ENCODE measurements at regions not wholly inside any gene's neighbourhood (a gene's known extent, or its start where the extent isn't known, plus 50 kb on each side); places are given as distances from the start of the nearest gene placed in this dataset.

DNA sequence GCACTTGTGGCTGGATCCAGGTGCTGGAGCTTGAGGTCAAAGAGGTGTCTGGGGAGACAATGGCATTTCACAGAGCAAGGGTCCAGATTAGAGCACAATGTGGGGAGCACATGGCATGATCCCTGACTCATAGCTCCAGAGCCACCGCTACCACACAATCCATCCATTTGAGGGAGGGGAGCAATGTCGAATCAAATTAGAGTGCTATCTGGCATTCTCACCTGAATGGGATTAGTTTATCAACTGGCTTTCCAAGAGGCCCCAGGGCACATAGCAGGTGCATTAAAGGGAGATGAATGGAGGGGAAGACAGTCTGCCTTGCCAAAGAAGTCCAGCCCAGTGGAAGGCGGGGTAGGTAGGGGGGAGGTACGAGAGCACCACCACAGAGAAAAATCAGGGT, 194.4 kb upstream of the GPR12 start:
- intact Hi-C loops (cut with micrococcal nuclease; ENCODE audit: unreplicated experiment) (no loop called here), in situ Hi-C loops (cut with MboI) (no loop called here)
- Histone ChIP-seq H3K4me3 (no peak overlapping the region), H2AFZ (ENCODE audit: control insufficient read depth, low read depth, low read length) (no peak overlapping the region), H4K20me1 (ENCODE audit: control insufficient read depth, insufficient read depth) (no peaks in the 10 kb centered on the region), H3K27me3 (replicated peaks in 1 of 2; ENCODE audit: control insufficient read depth in 2 of 2, insufficient read depth in 2 of 2, low read length in 1 of 2) (no peaks in the 10 kb centered on the region; a peak in 2 of 4 replicates), H3K9me3 (replicated peaks; ENCODE audit: control insufficient read depth, insufficient read depth, low read length) (no peaks in the 10 kb centered on the region), H3K4me1 (ENCODE audit: control insufficient read depth, insufficient read depth, low read length) (no peaks in the 10 kb centered on the region), H3K4me2 (ENCODE audit: control insufficient read depth, insufficient read depth) (no peak overlapping the region), H3K36me3 (ENCODE audit: control insufficient read depth in 2 of 2, insufficient read depth in 2 of 2, low read length in 1 of 2) (no peaks in the 10 kb centered on the region), H3K9ac (ENCODE audit: control insufficient read depth, insufficient read depth, low read length) (no peak overlapping the region), H3K79me2 (ENCODE audit: control insufficient read depth, insufficient read depth, low read length) (no peaks in the 10 kb centered on the region), H3K27ac (ENCODE audit: control insufficient read depth, insufficient read depth) (no peak overlapping the region)
- ATAC-seq (no peak), FAIRE-seq (no peak), DNase-seq (ENCODE audit: low read depth, low spot score) (no peak)
- no TSS peak for BruUV-seq (replicated peaks)
- 19% methylated on average over 4 of the region's 4 CpGs for WGBS (ENCODE audit: insufficient coverage, insufficient replicate concordance, low lambda C conversion rate, missing lambda C conversion rate)
- ChIA-PET CTCF (interaction anchor here (1.3 kb wide), 1 partner anchor 407 kb away, joined by 3 read pairs; no protein-coding TSS in a partner anchor), RAD21 (ENCODE audit: unreplicated experiment) (interaction anchor here (0.7 kb wide), 1 partner anchor 9 kb away, joined by 4 read pairs; no protein-coding TSS in a partner anchor), SMC1A (ENCODE audit: uncharacterized antibody, unreplicated experiment) (no interaction called here), POLR2A (no interaction called here)
- TF ChIP-seq, protein P1, sequence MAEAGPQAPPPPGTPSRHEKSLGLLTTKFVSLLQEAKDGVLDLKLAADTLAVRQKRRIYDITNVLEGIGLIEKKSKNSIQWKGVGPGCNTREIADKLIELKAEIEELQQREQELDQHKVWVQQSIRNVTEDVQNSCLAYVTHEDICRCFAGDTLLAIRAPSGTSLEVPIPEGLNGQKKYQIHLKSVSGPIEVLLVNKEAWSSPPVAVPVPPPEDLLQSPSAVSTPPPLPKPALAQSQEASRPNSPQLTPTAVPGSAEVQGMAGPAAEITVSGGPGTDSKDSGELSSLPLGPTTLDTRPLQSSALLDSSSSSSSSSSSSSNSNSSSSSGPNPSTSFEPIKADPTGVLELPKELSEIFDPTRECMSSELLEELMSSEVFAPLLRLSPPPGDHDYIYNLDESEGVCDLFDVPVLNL (IDR thresholded peaks at IDR 0.05; ENCODE audit: low read depth, low read length), result no peak
- TF ChIP-seq TCF3 (IDR thresholded peaks at IDR 0.05; ENCODE audit: borderline replicate concordance, insufficient read depth, low read depth, low read length), result no peak
- TF ChIP-seq ZNF24 (IDR thresholded peaks at IDR 0.05), result no peak
- TF ChIP-seq IKZF1 (conservative IDR thresholded peaks at IDR 0.05), result no peak
- TF ChIP-seq MEF2A (IDR thresholded peaks at IDR 0.05; ENCODE audit: insufficient read depth, low read depth, low read length), result no peak
- TF ChIP-seq POU2F2 (IDR thresholded peaks at IDR 0.05; ENCODE audit: borderline replicate concordance, low read depth, low read length), result no peak
- TF ChIP-seq CEBPB (IDR thresholded peaks at IDR 0.05; ENCODE audit: borderline replicate concordance in 1 of 2, low read depth in 2 of 2, low read length in 2 of 2), result no peak
- TF ChIP-seq HCFC1 (IDR thresholded peaks at IDR 0.05; ENCODE audit: low read length), result no peak
- TF ChIP-seq EZH2 (IDR thresholded peaks at IDR 0.05; ENCODE audit: borderline replicate concordance, control insufficient read depth, low read depth, low read length), result no peak
- TF ChIP-seq ZBTB33 (IDR thresholded peaks at IDR 0.05), result no peak
- no peak for TF ChIP-seq ASH2L (IDR thresholded peaks at IDR 0.05; ENCODE audit: borderline replicate concordance, low read depth)
- TF ChIP-seq RBBP5 (conservative IDR thresholded peaks at IDR 0.05), result no peak
- TF ChIP-seq SRF (IDR thresholded peaks at IDR 0.05; ENCODE audit: low read depth in 2 of 2, low read length in 2 of 2), result no peak
- TF ChIP-seq ZNF384 (IDR thresholded peaks at IDR 0.05; ENCODE audit: borderline replicate concordance, low read depth, low read length), result no peak

Data from GM12878 (cell line).